PFSK-1 (cell line): ENCODE measurements at regions not wholly inside any gene's neighbourhood (a gene's known extent, or its start where the extent isn't known, plus 50 kb on each side); places are given as distances from the start of the nearest gene placed in this dataset.

ENCODE experiments used
- FOXP2 ChIP-seq: optimal IDR thresholded peaks from 2 replicates; pipeline ENCODE3; 2011; ENCODE audit warnings: borderline replicate concordance, control low read depth, inconsistent platforms; ENCODE audit not compliant: insufficient read depth; ENCODE audit errors: extremely low read length, extremely low read depth
- POLR2AphosphoS5 ChIP-seq: IDR thresholded peaks from 2 replicates; pipeline ENCODE4 v1.6.1; 2012; ENCODE audit warnings: low read depth, mild to moderate bottlenecking, control low read depth, low read length, moderate library complexity
- REST ChIP-seq, 2 experiments: IDR thresholded peaks; 2 replicates each; pipeline versions ENCODE4 v1.6.1 to v1.8.0; 2011 to 2012; ENCODE audit warnings: low read depth in 2 of 2, low read length in 2 of 2, control low read depth in 1 of 2, inconsistent platforms in 1 of 2, mild to moderate bottlenecking in 1 of 2, moderate library complexity in 1 of 2; ENCODE audit not compliant: insufficient read depth in 1 of 2
- SIN3A ChIP-seq: IDR thresholded peaks from 2 replicates; pipeline ENCODE4 v1.6.1; 2012; ENCODE audit warnings: mild to moderate bottlenecking, low read length, moderate library complexity, borderline replicate concordance; ENCODE audit not compliant: insufficient read depth
- TAF1 ChIP-seq: IDR thresholded peaks from 2 replicates; pipeline ENCODE4 v1.6.1; 2012; ENCODE audit warnings: low read length, control low read depth, borderline replicate concordance; ENCODE audit not compliant: insufficient read depth

DNA sequence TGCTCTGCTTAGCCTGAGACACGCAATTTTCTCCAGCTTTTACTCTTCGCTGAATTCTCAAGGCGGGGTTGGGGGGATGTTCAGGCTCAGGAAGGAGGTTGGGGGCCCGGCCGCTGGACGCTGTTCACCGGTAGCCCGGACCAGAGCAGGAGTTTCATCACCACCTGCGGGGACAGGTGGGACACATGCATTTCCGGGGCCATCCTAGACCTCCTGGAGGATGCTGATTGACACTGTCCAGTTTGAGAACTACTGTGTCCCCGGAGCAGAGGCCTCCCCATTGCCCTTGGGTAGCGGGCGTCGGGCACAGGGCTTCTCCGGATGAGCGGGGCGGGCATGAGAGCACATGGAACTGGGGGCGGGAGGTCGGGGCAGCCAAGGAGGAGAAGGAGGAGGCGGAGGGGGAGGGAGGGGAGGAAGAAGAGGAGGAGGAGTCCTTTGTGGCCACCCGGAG is 144.0 kb upstream of the GRK3 start:
- TF ChIP-seq REST (IDR thresholded peaks at IDR 0.05; ENCODE audit: insufficient read depth in 1 of 2, low read depth in 2 of 2, low read length in 2 of 2) = no peak
- no peak for TF ChIP-seq FOXP2
- TF ChIP-seq SIN3A = no peak
- TF ChIP-seq POLR2AphosphoS5 = no peak
- no peak for TF ChIP-seq TAF1

DNA sequence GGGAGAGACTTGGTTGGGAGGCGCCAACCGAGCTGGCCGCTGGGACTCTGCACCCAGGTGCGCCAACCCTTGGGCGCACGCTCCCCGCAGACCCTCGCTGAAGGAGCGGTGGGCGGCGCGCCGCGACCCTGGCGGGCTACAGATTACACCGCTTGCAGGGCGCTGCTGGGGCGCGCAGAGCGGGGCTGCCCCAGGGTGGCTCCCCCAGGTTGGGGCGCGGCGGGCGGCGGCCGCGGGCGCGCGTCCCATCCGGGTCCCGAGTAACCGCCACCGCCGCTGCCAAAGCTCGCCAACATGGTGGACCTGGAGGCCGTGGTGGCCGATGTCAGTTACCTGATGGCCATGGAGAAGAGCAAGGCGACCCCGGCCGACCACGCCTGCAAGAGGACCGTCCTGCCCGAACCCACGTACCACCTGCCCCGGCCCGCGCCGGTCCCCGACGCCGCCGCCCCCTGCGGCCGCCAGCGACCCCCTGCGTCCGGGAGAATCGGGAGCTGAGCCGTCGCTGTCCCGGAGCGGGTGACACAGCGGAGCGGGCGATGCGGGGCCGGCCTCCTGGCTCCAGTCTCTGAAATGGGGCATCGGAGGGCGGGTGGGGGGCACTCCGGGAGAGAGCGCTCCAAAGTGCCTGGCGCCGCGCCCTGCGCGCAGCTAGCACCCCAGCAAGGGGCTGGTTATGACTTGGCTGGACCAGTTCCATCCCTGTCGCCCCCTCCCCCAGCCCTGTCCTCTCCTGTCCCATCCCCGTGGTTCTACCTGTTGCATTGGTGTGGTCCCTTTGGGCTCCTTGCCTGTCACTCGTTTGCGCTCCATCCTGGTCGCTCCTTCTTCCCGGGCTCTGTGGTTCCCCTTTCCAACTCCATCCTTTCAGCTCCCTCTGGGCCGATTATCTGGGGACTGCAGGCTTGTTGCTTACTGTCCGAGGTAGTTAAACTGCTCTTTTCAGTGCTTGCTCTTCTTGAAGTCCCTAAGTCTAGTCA is 143.3 kb upstream of the GRK3 start:
- TF ChIP-seq POLR2AphosphoS5 = no peak
- TF ChIP-seq TAF1 = no peak
- TF ChIP-seq REST (IDR thresholded peaks at IDR 0.05; ENCODE audit: insufficient read depth in 1 of 2, low read depth in 2 of 2, low read length in 2 of 2) = no peak
- TF ChIP-seq FOXP2 = no peak
- no peak for TF ChIP-seq SIN3A

DNA sequence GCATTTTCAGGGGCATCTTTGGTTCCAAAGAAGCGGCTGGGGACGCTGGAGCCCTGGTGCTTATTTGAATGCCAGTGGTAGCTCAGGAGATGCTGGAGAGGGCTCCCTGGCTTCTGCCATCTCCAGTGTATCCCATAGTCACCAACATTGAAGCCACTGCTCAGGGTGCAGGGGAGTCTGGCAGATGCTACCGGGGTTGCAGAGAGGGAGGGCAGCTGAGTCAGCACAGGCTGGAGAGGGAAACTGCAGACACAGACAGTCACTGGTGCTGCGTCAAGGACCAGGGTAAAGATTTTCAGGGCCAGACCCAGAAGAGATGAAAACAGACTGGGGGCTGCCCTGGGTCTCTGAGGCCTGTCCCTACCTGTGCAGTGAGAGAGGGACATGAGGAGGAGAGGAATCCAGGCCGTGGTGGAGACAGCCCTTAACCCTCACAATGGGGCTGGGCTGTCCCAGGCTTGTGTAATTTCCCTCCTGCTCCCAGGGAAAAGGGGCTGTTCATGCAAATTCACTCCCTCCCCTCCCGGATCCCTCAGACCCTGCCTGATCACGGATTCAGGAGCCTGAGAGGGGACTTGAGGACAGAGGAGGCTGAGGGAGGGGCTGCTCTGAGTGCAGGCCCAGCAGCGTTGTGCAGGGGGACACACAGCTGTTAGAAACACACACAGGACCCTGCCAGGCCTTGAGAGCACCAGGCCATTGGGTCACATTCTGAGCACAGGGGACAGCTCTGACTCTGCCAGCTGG is 126.9 kb upstream of the GRK3 start:
- TF ChIP-seq POLR2AphosphoS5 (no peak), FOXP2 (no peak)

DNA sequence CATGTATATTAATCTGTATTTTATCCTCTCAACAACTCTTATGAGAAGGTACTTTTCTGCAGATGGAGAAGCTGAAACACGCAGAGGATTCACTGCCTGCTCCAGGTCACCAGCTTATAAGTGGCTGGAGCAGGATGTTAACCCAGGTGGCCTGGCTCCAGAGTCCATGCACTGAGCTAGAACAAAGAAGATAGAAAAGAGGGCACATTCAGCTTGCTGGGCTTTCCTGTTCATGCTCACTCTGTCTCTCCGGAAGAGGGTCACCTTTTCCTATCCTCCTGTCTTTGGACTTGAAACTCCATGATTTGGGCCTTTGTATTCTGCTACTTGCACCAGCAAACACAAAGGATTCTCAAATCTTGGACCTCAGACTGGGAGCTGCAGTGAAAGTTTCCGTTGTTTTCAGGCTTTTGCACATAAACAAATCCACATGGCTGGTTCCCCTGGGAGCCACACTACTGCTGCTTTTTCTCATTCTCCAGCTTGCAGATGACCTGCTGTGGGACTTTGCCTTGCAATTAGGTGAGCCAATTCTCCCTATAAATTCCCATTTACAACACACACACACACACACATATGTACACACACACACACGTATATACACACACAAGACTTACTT is 117.3 kb upstream of the GRK3 start:
- TF ChIP-seq SIN3A = no peak
- no peak for TF ChIP-seq POLR2AphosphoS5

- TF ChIP-seq POLR2AphosphoS5 (peak; percentile 94), REST (IDR thresholded peaks at IDR 0.05; ENCODE audit: insufficient read depth in 1 of 2, low read depth in 2 of 2, low read length in 2 of 2) (no peak), FOXP2 (peak; percentile 62), SIN3A (0 out of 2 replicates have a peak, but pooled peaks have one; percentile 32), TAF1 (peak; percentile 55; the same call in 1 of the 2 replicates)
Measured at GRCh38 chr22:25447686-25448434, 116.6 kb upstream of the GRK3 start.
